ENCODE measurements at regions not wholly inside any gene's neighbourhood (a gene's known extent, or its start where the extent isn't known, plus 50 kb on each side); places are given as distances from the start of the nearest gene placed in this dataset.

- Histone ChIP-seq H3K4me1 (ENCODE audit: control insufficient read depth, insufficient read depth, low read length) (no peaks in the 10 kb centered on the region), H3K36me3 (ENCODE audit: control insufficient read depth, insufficient read depth, low read length) (no peaks in the 10 kb centered on the region), H3K27me3 (ENCODE audit: control insufficient read depth, insufficient read depth, low read length) (no peaks in the 10 kb centered on the region), H3K27ac (ENCODE audit: low read length) (no peak overlapping the region), H3K9me3 (ENCODE audit: control insufficient read depth, insufficient read depth, low read depth, low read length) (no peaks in the 10 kb centered on the region), H3K4me3 (ENCODE audit: low read depth in 2 of 2, low read length in 2 of 2) (no peak overlapping the region)
- CTCF ChIA-PET, result no interaction called here
- TF ChIP-seq TCF7L2 (IDR thresholded peaks at IDR 0.05; ENCODE audit: low read depth, low read length), result no peak
- TF ChIP-seq CTCF (IDR thresholded peaks at IDR 0.05), result no peak
- TF ChIP-seq REST (IDR thresholded peaks at IDR 0.05; ENCODE audit: insufficient read depth in 1 of 2, low read depth in 2 of 2, low read length in 1 of 2), result no peak
- TF ChIP-seq POLR2AphosphoS5 (IDR thresholded peaks at IDR 0.05; ENCODE audit: low read depth, low read length), result no peak
- TF ChIP-seq SIN3A (IDR thresholded peaks at IDR 0.05; ENCODE audit: borderline replicate concordance, insufficient read depth, low read depth, low read length), result no peak
- DNase-seq (ENCODE audit: low read depth, low spot score) (no peak), ATAC-seq (no peak)
- BruUV-seq (replicated peaks), result no TSS peak
- intact Hi-C loops (cut with micrococcal nuclease; ENCODE audit: unreplicated experiment), result no loop called here
- in situ Hi-C loops (cut with HindIII; ENCODE audit: low pct_unique_long_range_greater_than_20kb, low sequenced_read_pairs), result no loop called here
- POLR2A ChIA-PET, result no interaction called here
These were observed 138.2 kb upstream of the OSR1 start for GRCh38 chr2:19496646-19497045.

GRCh38 chr2:19494241-19494640 lies 135.8 kb upstream of the OSR1 start:
- no TSS peak for BruUV-seq (replicated peaks)
- ChIA-PET CTCF (no interaction called here), POLR2A (no interaction called here)
- in situ Hi-C loops (cut with HindIII; ENCODE audit: low pct_unique_long_range_greater_than_20kb, low sequenced_read_pairs), result no loop called here
- TF ChIP-seq SIN3A (IDR thresholded peaks at IDR 0.05; ENCODE audit: borderline replicate concordance, insufficient read depth, low read depth, low read length) (no peak), CTCF (IDR thresholded peaks at IDR 0.05) (no peak)
- no peaks in the 10 kb centered on the region for H3K36me3 ChIP-seq (ENCODE audit: control insufficient read depth, insufficient read depth, low read length)
- H3K4me1 ChIP-seq (ENCODE audit: control insufficient read depth, insufficient read depth, low read length), result no peaks in the 10 kb centered on the region
- no peak overlapping the region for H3K27ac ChIP-seq (ENCODE audit: low read length)
- no peaks in the 10 kb centered on the region for H3K9me3 ChIP-seq (ENCODE audit: control insufficient read depth, insufficient read depth, low read depth, low read length)
- no peaks in the 10 kb centered on the region for H3K27me3 ChIP-seq (ENCODE audit: control insufficient read depth, insufficient read depth, low read length)
- no peak overlapping the region for H3K4me3 ChIP-seq (ENCODE audit: low read depth in 2 of 2, low read length in 2 of 2)
- DNase-seq (ENCODE audit: low read depth, low spot score) (no peak), ATAC-seq (no peak)
- intact Hi-C loops (cut with micrococcal nuclease; ENCODE audit: unreplicated experiment), result no loop called here

GRCh38 chr2:19491796-19492195 lies 133.4 kb upstream of the OSR1 start:
- no TSS peak for BruUV-seq (replicated peaks)
- H3K27me3 ChIP-seq (ENCODE audit: control insufficient read depth, insufficient read depth, low read length), result no peaks in the 10 kb centered on the region
- no peak overlapping the region for H3K27ac ChIP-seq (ENCODE audit: low read length)
- no peak for TF ChIP-seq CTCF (IDR thresholded peaks at IDR 0.05)
- no peak for TF ChIP-seq REST (IDR thresholded peaks at IDR 0.05; ENCODE audit: insufficient read depth in 1 of 2, low read depth in 2 of 2, low read length in 1 of 2)
- TF ChIP-seq SIN3A (IDR thresholded peaks at IDR 0.05; ENCODE audit: borderline replicate concordance, insufficient read depth, low read depth, low read length), result no peak
- TF ChIP-seq TCF7L2 (IDR thresholded peaks at IDR 0.05; ENCODE audit: low read depth, low read length), result no peak
- TF ChIP-seq POLR2AphosphoS5 (IDR thresholded peaks at IDR 0.05; ENCODE audit: low read depth, low read length), result no peak
- intact Hi-C loops (cut with micrococcal nuclease; ENCODE audit: unreplicated experiment), result no loop called here
- ChIA-PET CTCF (no interaction called here), POLR2A (no interaction called here)
- no peak for ATAC-seq
- H3K4me3 ChIP-seq (ENCODE audit: low read depth in 2 of 2, low read length in 2 of 2), result no peak overlapping the region
- H3K4me1 ChIP-seq (ENCODE audit: control insufficient read depth, insufficient read depth, low read length), result no peaks in the 10 kb centered on the region
- in situ Hi-C loops (cut with HindIII; ENCODE audit: low pct_unique_long_range_greater_than_20kb, low sequenced_read_pairs), result no loop called here
- H3K9me3 ChIP-seq (ENCODE audit: control insufficient read depth, insufficient read depth, low read depth, low read length), result no peaks in the 10 kb centered on the region
- no peaks in the 10 kb centered on the region for H3K36me3 ChIP-seq (ENCODE audit: control insufficient read depth, insufficient read depth, low read length)
- DNase-seq (ENCODE audit: low read depth, low spot score), result no peak
